SK-N-MC (cell line): ENCODE measurements at regions not wholly inside any gene's neighbourhood (a gene's known extent, or its start where the extent isn't known, plus 50 kb on each side); places are given as distances from the start of the nearest gene placed in this dataset.

Experiments
- EZH2 ChIP-seq: fragments of 200-600 bp; sonication (generic); IDR thresholded peaks from one replicate; pipeline ENCODE4 v1.6.1; 2017; ENCODE audit warnings: antibody characterized with exemption
- FOXP2 ChIP-seq: optimal IDR thresholded peaks from 2 replicates; pipeline ENCODE3; 2011; ENCODE audit warnings: mild to moderate bottlenecking, moderate library complexity; ENCODE audit not compliant: insufficient read depth; ENCODE audit errors: extremely low read length, control extremely low read depth
- POLR2AphosphoS5 ChIP-seq: IDR thresholded peaks from 2 replicates; pipeline ENCODE4 v1.6.1; 2012; ENCODE audit warnings: mild to moderate bottlenecking, low read depth, low read length, borderline replicate concordance

DNA sequence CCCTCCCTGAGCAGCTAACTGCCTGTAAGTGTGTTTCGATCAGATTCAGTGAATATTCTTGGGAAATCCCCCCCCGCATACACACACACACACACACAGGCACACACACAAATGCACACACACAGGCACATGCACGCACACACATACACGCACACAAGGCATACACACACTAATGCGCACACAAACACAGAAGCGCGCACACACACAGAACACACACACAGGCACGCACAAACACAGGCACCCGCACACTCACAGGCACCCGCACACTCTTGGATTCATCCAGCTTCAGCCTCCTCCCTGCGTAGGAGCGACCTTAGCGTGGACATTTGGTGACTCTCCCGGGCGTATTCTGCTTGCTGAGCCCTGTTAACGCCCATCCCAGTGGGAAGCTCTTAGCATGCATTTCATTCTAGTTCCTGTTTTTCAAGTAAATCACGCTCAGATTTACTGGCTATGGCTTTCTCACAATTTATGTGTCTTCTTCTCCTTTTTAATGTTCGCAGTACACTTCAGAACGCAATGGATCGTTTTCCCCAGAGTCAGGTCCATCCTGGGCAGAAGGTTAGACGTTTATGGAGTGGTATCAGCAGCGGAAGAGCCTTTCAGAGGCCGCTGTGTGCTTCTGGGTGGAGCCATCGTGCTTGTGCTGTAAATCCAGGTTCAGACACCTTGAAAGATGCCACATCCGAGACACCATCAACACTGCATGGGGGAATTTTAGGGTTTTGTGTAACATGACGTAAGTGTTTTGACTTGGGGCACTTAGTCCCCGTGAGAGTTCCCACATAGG, 656.6 kb downstream of the GALR1 start:
- no peak for TF ChIP-seq EZH2
- no peak for TF ChIP-seq POLR2AphosphoS5
- TF ChIP-seq FOXP2 = no peak
